ENCODE measurements at regions not wholly inside any gene's neighbourhood (a gene's known extent, or its start where the extent isn't known, plus 50 kb on each side); places are given as distances from the start of the nearest gene placed in this dataset.

DNA sequence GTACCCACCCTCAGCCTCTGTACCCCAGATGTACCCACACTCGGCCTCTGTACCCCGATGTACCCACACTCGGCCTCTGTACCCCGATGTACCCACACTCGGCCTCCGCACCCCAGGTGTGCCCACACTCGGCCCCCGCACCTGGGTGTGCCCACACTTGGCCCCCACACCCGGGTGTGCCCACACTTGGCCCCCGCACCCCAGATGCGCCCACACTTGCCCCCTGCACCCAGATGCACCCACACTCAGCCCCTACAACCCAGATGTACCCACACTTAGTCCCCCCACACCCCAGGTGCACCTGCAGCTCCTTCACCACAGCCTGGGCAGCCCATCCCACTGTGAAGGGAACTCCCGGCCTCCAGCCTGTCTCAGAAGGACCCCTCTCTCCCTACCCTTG is 69.7 kb downstream of the PEX11G start:
- TF ChIP-seq CTCF (IDR thresholded peaks at IDR 0.05) (no peak), POLR2AphosphoS5 (IDR thresholded peaks at IDR 0.05; ENCODE audit: low read depth, low read length) (no peak)
